GM21825 (cell line): ENCODE measurements at regions not wholly inside any gene's neighbourhood (a gene's known extent, or its start where the extent isn't known, plus 50 kb on each side); places are given as distances from the start of the nearest gene placed in this dataset.

Source experiments
- ATAC-seq: cut with Tn5 transposase; IDR thresholded peaks from one replicate; pipeline ENCODE4 v1.9.1; 2021; ENCODE audit warnings: mild to moderate bottlenecking, moderate library complexity; ENCODE audit not compliant: unreplicated experiment

- ATAC-seq = no peak
These were observed 402.4 kb upstream of the LRRTM1 start for GRCh38 chr2:80706951-80707350.

DNA sequence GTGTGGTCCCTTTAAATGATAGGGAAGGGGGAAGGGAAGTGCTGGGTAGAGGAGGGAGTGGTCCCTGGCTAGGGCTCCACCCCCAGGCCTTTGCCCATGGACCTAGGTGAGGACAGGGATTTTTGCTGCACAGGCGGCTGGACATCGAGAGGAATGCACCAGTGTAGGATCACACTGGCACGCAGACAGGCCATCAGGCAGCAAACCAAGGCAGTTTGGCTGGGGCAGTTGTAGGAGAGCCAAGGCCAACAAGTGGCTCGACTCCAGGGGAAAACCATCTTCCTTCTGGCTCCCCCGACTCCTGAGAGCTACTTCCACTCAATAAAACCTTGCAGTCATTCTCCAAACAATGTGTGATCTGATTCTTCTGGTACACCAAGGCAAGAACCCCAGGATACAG lies 402.0 kb upstream of the LRRTM1 start:
- ATAC-seq = no peak

GRCh38 chr2:80703532-80703931 lies 399.0 kb upstream of the LRRTM1 start:
- ATAC-seq = no peak

DNA sequence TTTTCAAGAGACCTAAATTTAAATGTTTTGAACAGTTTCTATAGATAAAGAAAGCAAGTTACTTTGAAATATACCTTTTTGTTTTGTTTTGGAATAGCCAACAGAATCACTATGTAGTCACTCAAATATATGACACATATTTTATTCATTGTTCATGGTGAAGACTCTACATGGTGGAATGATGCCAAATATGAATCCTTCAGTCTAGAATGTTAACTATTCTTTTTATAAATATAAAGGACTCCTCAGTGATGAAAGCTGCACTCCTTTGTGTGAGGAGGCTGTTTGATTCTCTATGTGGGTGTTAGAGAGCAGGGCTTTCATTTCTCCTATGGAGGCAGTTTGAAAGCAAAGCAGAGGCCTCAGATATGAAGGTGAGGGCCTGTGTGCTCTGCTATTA lies 396.4 kb upstream of the LRRTM1 start:
- no peak for ATAC-seq
